Memory B cell (primary cell): ENCODE measurements at regions not wholly inside any gene's neighbourhood (a gene's known extent, or its start where the extent isn't known, plus 50 kb on each side); places are given as distances from the start of the nearest gene placed in this dataset.

Experiments
- ATAC-seq: fragments of 150-1000 bp; cut with Tn5 transposase; 2 replicates; pipeline ENCODE4 v1.10.0; 2021; ENCODE audit warnings: low read depth, mild to moderate bottlenecking, moderate library complexity
- DNase-seq, 2 donors: peaks; one replicate each; pipeline ENCODE4 v3.0.0; 2022; ENCODE audit warnings: low spot score in 2 of 2
- H3K27ac Mint-ChIP-seq: one replicate; pipeline ENCODE4 v1.8.0; 2022; ENCODE audit warnings: mild to moderate bottlenecking, moderate library complexity, mixed read lengths
- H3K27me3 Mint-ChIP-seq: one replicate; pipeline ENCODE4 v1.8.0; 2022; ENCODE audit warnings: mixed read lengths
- H3K36me3 Mint-ChIP-seq: one replicate; pipeline ENCODE4 v1.8.0; 2022; ENCODE audit warnings: mild to moderate bottlenecking, mixed read lengths
- H3K4me1 Mint-ChIP-seq: one replicate; pipeline ENCODE4 v1.8.0; 2022; ENCODE audit warnings: mixed read lengths
- H3K4me3 Mint-ChIP-seq: one replicate; pipeline ENCODE4 v1.8.0; 2022; ENCODE audit warnings: mild to moderate bottlenecking, moderate library complexity, mixed read lengths
- H3K9me3 Mint-ChIP-seq: one replicate; pipeline ENCODE4 v1.8.0; 2022; ENCODE audit warnings: mixed read lengths

GRCh38 chr13:89097994-89098393 lies 1426.8 kb downstream of the SLITRK5 start:
- no peaks in the 10 kb centered on the region for H3K4me1 Mint-ChIP-seq

DNA sequence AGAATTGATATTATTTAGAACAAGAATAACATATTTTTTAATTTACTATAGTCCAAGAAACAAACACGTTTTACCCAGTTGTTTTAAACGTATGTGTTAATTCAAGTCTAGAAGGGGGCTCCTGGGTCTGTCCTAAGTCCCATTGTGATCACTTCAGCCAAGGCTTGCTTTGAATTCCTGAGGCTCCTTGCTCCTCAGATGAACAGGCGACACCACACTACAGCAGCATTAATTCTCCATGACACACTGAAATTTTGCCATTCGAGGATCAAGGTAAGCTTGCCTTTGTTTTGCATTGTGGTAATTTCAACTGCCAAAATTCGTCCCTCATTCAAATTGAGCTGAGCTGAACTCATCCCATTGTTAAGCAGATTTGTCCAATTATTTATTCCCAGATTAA lies 1442.6 kb downstream of the SLITRK5 start:
- no peaks in the 10 kb centered on the region for H3K27me3 Mint-ChIP-seq
- no peak overlapping the region for H3K4me3 Mint-ChIP-seq
- no peaks in the 10 kb centered on the region for H3K36me3 Mint-ChIP-seq
- no peak for DNase-seq
- H3K27ac Mint-ChIP-seq: no peak overlapping the region
- H3K4me1 Mint-ChIP-seq: no peaks in the 10 kb centered on the region
- peaks cover 4% of the 10 kb centered on the region for H3K9me3 Mint-ChIP-seq
- ATAC-seq: no peak

More at GRCh38 chr13:89097994-89098393, 1426.8 kb downstream of the SLITRK5 start:
- H3K27me3 Mint-ChIP-seq: no peaks in the 10 kb centered on the region
- peaks cover 7% of the 10 kb centered on the region for H3K9me3 Mint-ChIP-seq
- no peak overlapping the region for H3K27ac Mint-ChIP-seq
- ATAC-seq: no peak
- DNase-seq: no peak
- H3K36me3 Mint-ChIP-seq: no peaks in the 10 kb centered on the region
- H3K4me3 Mint-ChIP-seq: no peak overlapping the region

- Mint-ChIP-seq H3K27ac (no peak overlapping the region), H3K9me3 (no peaks in the 10 kb centered on the region), H3K27me3 (no peaks in the 10 kb centered on the region), H3K4me1 (no peaks in the 10 kb centered on the region), H3K36me3 (no peaks in the 10 kb centered on the region), H3K4me3 (no peak overlapping the region)
- ATAC-seq (no peak), DNase-seq (no peak)
These were observed 1444.1 kb downstream of the SLITRK5 start for GRCh38 chr13:89115307-89115706.

GRCh38 chr13:89136678-89137077 lies 1465.5 kb downstream of the SLITRK5 start:
- H3K9me3 Mint-ChIP-seq: peaks cover 3% of the 10 kb centered on the region
- H3K27me3 Mint-ChIP-seq: no peaks in the 10 kb centered on the region
- H3K4me1 Mint-ChIP-seq: no peaks in the 10 kb centered on the region
- H3K4me3 Mint-ChIP-seq: no peak overlapping the region
- DNase-seq (no peak), ATAC-seq (no peak)
- no peaks in the 10 kb centered on the region for H3K36me3 Mint-ChIP-seq
- H3K27ac Mint-ChIP-seq: no peak overlapping the region

DNA sequence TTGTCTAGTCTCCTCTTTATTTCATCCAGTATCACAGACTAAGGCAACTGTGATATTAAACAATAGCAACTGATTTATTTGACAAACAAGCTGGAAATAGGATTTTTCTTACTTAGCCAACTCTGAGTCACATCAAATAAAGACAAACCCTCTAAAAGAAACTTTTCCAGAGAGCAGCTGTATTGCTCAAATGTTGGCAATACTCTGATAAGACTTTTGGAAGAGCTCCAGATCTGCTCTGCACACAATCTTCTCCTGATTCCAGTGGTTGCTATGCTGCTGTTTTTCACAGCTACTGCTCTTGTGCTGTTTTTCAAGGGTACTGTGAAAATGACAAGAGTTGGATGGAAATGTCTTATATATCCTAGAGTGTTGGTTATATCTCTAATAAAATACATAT lies 1479.2 kb downstream of the SLITRK5 start:
- Mint-ChIP-seq H3K27ac (no peak overlapping the region), H3K27me3 (no peaks in the 10 kb centered on the region), H3K4me1 (no peaks in the 10 kb centered on the region), H3K36me3 (no peaks in the 10 kb centered on the region), H3K4me3 (no peak overlapping the region), H3K9me3 (peaks cover 5% of the 10 kb centered on the region)
- DNase-seq (no peak), ATAC-seq (no peak)

GRCh38 chr13:89153941-89154340 lies 1482.8 kb downstream of the SLITRK5 start:
- no peak for ATAC-seq
- H3K4me1 Mint-ChIP-seq: no peaks in the 10 kb centered on the region
- H3K36me3 Mint-ChIP-seq: no peaks in the 10 kb centered on the region
- no peak for DNase-seq
- H3K4me3 Mint-ChIP-seq: no peak overlapping the region
- H3K27me3 Mint-ChIP-seq: no peaks in the 10 kb centered on the region
- H3K27ac Mint-ChIP-seq: no peak overlapping the region
- peaks cover 6% of the 10 kb centered on the region for H3K9me3 Mint-ChIP-seq

DNA sequence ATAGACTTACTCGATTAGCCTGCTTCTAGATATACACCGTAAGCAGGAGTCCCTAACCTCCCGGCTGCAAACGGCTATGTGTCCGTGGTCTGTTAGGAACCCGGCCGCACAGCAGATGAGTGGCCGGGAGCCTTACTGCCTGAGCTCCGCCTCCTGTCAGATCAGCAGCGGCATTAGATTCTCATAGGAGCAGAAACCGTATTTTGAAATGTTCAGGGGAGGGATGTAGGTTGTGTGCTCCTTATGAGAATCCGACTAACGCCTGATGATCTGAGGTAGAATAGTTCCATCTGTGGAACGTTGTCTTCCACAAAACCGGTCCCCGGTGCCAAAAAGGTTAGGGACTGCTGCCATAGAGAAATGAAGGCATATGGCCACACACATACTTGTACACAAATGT lies 1491.9 kb downstream of the SLITRK5 start:
- H3K27ac Mint-ChIP-seq: no peak overlapping the region
- no peaks in the 10 kb centered on the region for H3K27me3 Mint-ChIP-seq
- peaks cover 3% of the 10 kb centered on the region for H3K9me3 Mint-ChIP-seq
- H3K4me1 Mint-ChIP-seq: no peaks in the 10 kb centered on the region
- no peaks in the 10 kb centered on the region for H3K36me3 Mint-ChIP-seq
- ATAC-seq (no peak), DNase-seq (no peak)
- H3K4me3 Mint-ChIP-seq: no peak overlapping the region

DNA sequence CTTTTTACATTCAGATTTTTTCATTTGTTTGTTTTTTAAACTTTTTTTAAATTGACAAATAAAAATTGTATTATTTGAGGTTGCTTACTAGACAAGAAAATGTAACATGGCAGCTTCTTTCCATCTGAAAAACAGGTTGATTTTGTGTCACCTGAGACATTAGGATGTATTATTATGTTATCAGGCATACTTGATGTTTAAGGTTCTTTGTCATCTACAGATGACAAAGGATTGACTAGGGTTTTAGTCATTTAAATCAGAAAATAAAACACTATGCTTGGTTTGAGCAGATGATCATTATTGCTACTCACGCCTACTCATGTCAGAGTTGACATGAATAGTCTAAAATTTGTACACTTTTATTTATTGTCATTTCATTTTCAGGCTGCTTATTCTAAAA lies 1494.5 kb downstream of the SLITRK5 start:
- H3K27me3 Mint-ChIP-seq: no peaks in the 10 kb centered on the region
- ATAC-seq (no peak), DNase-seq (no peak)
- no peaks in the 10 kb centered on the region for H3K36me3 Mint-ChIP-seq
- H3K27ac Mint-ChIP-seq: no peak overlapping the region
- no peaks in the 10 kb centered on the region for H3K4me1 Mint-ChIP-seq
- no peak overlapping the region for H3K4me3 Mint-ChIP-seq
- peaks cover 1% of the 10 kb centered on the region for H3K9me3 Mint-ChIP-seq

- ATAC-seq (no peak), DNase-seq (no peak)
- H3K9me3 Mint-ChIP-seq: peaks cover 1% of the 10 kb centered on the region
- H3K27ac Mint-ChIP-seq: no peak overlapping the region
- H3K4me1 Mint-ChIP-seq: no peaks in the 10 kb centered on the region
- H3K4me3 Mint-ChIP-seq: no peak overlapping the region
- H3K36me3 Mint-ChIP-seq: no peaks in the 10 kb centered on the region
- no peaks in the 10 kb centered on the region for H3K27me3 Mint-ChIP-seq
These were observed 1498.8 kb downstream of the SLITRK5 start for GRCh38 chr13:89169951-89170350.

DNA sequence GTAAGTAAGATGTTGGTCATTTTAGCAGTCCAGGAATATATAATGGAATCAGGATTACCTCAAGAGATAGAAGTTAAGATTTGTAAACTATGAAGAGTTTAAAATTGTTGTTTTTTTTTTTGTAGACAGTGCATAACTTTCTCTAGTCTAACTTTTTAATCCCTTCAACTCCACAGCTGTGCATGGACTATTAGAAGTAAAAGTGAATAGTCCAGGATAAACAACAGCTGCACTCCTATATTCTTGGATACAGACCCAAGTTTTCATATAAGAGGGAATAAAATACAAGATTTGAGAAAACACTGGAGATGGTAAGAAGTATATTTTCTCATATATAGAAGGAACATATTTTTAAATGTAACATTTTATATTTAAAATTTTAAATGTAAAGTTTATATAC lies 1509.9 kb downstream of the SLITRK5 start:
- ATAC-seq: no peak
- Mint-ChIP-seq H3K27ac (no peak overlapping the region), H3K9me3 (no peaks in the 10 kb centered on the region), H3K36me3 (no peaks in the 10 kb centered on the region), H3K4me3 (no peak overlapping the region), H3K27me3 (no peaks in the 10 kb centered on the region), H3K4me1 (no peaks in the 10 kb centered on the region)
- no peak for DNase-seq

DNA sequence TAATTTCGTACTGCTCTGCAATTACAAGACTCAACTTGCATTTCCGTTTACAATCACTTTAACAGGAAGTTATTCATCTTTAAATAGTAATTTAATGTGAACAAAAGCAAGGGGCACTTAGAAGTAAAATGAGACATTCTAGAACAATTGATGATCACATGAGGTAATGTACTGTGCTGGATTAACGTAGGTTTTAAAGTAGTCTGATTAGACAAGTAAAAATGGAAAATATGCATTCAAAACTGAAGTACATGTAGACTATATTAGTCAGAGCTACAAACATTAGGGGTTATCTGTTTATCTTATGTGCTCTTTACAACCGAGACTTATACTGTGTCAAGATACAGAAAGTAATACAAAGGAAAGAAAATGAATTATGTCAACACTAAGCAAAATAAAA lies 1528.0 kb downstream of the SLITRK5 start:
- DNase-seq (no peak), ATAC-seq (no peak)
- H3K27me3 Mint-ChIP-seq: no peaks in the 10 kb centered on the region
- H3K4me3 Mint-ChIP-seq: no peak overlapping the region
- no peaks in the 10 kb centered on the region for H3K4me1 Mint-ChIP-seq
- no peaks in the 10 kb centered on the region for H3K36me3 Mint-ChIP-seq
- H3K9me3 Mint-ChIP-seq: peaks cover 11% of the 10 kb centered on the region
- no peak overlapping the region for H3K27ac Mint-ChIP-seq

- H3K9me3 Mint-ChIP-seq: peaks cover 5% of the 10 kb centered on the region
- ATAC-seq (no peak), DNase-seq (no peak)
- H3K36me3 Mint-ChIP-seq: no peaks in the 10 kb centered on the region
- H3K4me1 Mint-ChIP-seq: no peaks in the 10 kb centered on the region
- H3K27me3 Mint-ChIP-seq: no peaks in the 10 kb centered on the region
- no peak overlapping the region for H3K27ac Mint-ChIP-seq
- H3K4me3 Mint-ChIP-seq: no peak overlapping the region
These were observed 1533.3 kb downstream of the SLITRK5 start for GRCh38 chr13:89204435-89204834.

- no peak for ATAC-seq
- H3K27me3 Mint-ChIP-seq: no peaks in the 10 kb centered on the region
- no peaks in the 10 kb centered on the region for H3K36me3 Mint-ChIP-seq
- no peak for DNase-seq
- H3K4me1 Mint-ChIP-seq: no peaks in the 10 kb centered on the region
- H3K4me3 Mint-ChIP-seq: no peak overlapping the region
- no peak overlapping the region for H3K27ac Mint-ChIP-seq
- H3K9me3 Mint-ChIP-seq: peaks cover 3% of the 10 kb centered on the region
These were observed 1534.8 kb downstream of the SLITRK5 start for GRCh38 chr13:89205856-89206520.

DNA sequence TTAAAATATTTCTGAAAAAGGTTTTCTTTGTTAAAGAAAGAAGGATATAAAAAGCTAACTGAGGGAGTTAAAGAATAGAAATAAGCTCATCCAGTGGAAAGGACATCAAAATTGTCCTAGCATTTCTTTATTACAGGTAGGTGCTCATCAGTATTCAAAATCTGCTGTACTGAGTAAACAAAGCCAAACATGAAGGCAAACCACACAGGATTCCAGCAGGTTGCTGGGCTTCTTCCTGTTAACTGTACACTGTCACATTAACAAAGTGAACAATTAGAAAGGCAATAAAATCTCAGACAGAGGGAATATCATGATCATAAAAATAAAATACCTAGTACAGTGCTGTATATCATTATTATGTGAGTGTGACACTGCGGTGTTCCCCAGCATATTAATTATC lies 1541.0 kb downstream of the SLITRK5 start:
- Mint-ChIP-seq H3K4me3 (no peak overlapping the region), H3K9me3 (no peaks in the 10 kb centered on the region), H3K27me3 (no peaks in the 10 kb centered on the region), H3K27ac (no peak overlapping the region), H3K36me3 (no peaks in the 10 kb centered on the region), H3K4me1 (no peaks in the 10 kb centered on the region)
- DNase-seq: no peak
- ATAC-seq: no peak

DNA sequence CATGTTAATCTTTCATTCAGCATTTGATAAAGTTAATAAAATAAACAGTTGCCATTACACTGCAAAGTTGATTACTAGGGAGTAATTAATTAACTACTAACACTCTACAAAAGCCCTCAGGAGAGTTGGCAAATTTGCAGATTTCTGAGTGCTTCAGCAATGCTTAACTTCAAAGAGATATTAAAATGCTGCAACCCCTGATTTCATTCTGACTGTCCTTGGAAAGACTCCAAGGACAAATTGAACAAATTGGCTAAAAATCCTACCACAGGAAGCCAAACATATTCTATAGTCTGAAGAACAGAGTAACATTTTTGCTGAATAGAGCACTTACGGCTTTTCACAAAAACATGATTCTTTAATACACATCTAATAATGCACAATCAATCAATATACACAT lies 1543.0 kb downstream of the SLITRK5 start:
- ATAC-seq (no peak), DNase-seq (no peak)
- Mint-ChIP-seq H3K27ac (no peak overlapping the region), H3K4me1 (no peaks in the 10 kb centered on the region), H3K4me3 (no peak overlapping the region), H3K27me3 (no peaks in the 10 kb centered on the region), H3K9me3 (no peaks in the 10 kb centered on the region), H3K36me3 (no peaks in the 10 kb centered on the region)
